GM12891 (cell line): ENCODE measurements at regions not wholly inside any gene's neighbourhood (a gene's known extent, or its start where the extent isn't known, plus 50 kb on each side); places are given as distances from the start of the nearest gene placed in this dataset.

Source experiments
- PAX5 ChIP-seq: IDR thresholded peaks from 2 replicates; pipeline ENCODE4 v1.6.1; 2011; ENCODE audit warnings: low read length, moderate library complexity, mild to moderate bottlenecking; ENCODE audit not compliant: insufficient read depth, severe bottlenecking
- POLR2A ChIP-seq: IDR thresholded peaks from 2 replicates; pipeline ENCODE4 v1.6.1; 2011; ENCODE audit warnings: low read depth, low read length, control low read depth
- POLR2AphosphoS5 ChIP-seq: IDR thresholded peaks from 2 replicates; pipeline ENCODE4 v1.6.1; 2011; ENCODE audit warnings: low read depth, low read length, control low read depth
- POU2F2 ChIP-seq: IDR thresholded peaks from 2 replicates; pipeline ENCODE4 v1.6.1; 2011; ENCODE audit warnings: low read depth, mild to moderate bottlenecking, control low read depth, low read length, moderate library complexity
- SPI1 ChIP-seq: IDR thresholded peaks from 2 replicates; pipeline ENCODE4 v1.6.1; 2011; ENCODE audit warnings: low read depth, low read length, control low read depth
- TAF1 ChIP-seq: IDR thresholded peaks from 2 replicates; pipeline ENCODE4 v1.6.1; 2011; ENCODE audit warnings: low read depth, low read length, control low read depth

- TF ChIP-seq POLR2AphosphoS5 = no peak
- TF ChIP-seq POLR2A = no peak
- TF ChIP-seq TAF1 = no peak
- TF ChIP-seq POU2F2 = no peak
- TF ChIP-seq SPI1 = no peak
- no peak for TF ChIP-seq PAX5
Measured at GRCh38 chr10:14422431-14422830, 91.7 kb upstream of the FRMD4A start.
